ENCODE measurements at regions not wholly inside any gene's neighbourhood (a gene's known extent, or its start where the extent isn't known, plus 50 kb on each side); places are given as distances from the start of the nearest gene placed in this dataset.
A peak's percentile ranks its signal among the peaks of the same experiment; 100 is the strongest.
"Not testable (repeated sequence)": the region's sequence is repeated elsewhere in the genome, so short reads cannot be mapped to it uniquely, and the experiment has no call there.

DNA sequence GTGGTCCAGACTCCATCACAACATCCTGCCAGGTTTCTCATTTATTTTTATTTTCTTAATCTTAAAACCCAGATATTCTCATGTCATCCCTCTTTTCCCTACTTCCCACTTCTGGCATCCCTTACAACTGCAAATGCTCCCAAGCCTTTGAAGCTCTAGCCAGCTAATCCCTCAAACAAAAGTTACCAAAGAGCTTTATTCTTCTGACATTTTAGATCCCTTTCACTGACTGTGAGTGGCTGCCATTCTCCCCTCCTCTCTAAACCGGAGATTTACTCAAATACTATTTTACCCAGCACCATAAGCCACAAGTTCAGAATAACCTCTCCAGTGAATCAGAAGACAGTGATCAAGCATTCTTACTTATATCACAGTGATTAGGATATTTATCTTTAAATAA, 569.0 kb upstream of the SYT4 start:
- no peak for DNase-seq (ENCODE audit: extremely low read depth in 1 of 11, low read depth in 9 of 11, low spot score in 4 of 11)

DNA sequence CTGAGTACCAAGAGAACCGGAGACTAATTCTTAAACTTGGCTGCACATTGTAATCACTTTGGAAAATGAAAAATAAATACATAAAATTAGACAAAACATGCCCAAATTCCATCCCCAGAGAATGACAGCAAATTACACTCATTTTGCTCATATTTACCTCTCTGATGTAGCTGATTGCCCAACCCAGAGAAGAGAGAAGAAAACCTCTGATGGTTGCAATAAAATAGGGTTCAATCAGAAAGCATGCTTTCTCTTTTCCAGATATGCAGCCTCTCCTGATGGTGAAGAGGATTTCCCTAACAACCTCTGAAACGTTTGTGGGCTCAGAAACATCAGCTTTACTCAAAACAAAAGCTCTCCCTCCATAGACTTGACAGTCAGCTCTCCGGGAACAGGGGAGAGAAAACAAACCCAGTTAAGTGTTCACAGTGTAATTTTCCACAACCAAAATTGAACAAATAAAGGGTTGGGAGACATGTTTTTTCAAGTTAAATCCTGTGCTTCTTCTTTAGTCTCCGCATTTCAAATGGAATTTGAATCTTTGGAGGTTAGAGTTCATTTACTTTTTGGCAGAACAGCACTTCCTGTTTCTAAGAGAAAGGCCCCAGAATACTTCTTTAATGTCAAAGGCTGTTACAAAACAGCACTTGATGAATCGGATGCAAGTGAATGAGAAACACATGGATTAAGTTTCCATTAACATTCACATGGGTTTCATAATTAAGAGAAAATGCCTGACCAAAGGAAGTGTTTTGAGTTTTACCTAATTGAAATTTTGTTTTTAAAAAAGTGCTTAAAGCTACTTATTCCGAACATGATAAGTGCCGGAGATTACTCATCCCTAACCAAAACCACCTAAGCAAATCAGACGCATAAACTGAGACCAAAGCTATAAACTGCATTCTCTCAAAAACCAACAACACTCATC, 570.1 kb upstream of the SYT4 start:
- peak in 2 of 11 donors; percentile 42 to 46 for DNase-seq (ENCODE audit: extremely low read depth in 1 of 11, low read depth in 9 of 11, low spot score in 4 of 11)

GRCh38 chr18:43849831-43850230, 572.5 kb upstream of the SYT4 start:
- DNase-seq (ENCODE audit: extremely low read depth in 1 of 11, low read depth in 9 of 11, low spot score in 4 of 11), result not testable (repeated sequence)

GRCh38 chr18:43855376-43855775, 578.1 kb upstream of the SYT4 start:
- no peak for DNase-seq (ENCODE audit: extremely low read depth in 1 of 11, low read depth in 9 of 11, low spot score in 4 of 11)

- DNase-seq (ENCODE audit: extremely low read depth in 1 of 11, low read depth in 9 of 11, low spot score in 4 of 11), result no peak
Observed at GRCh38 chr18:43863180-43863579, 585.9 kb upstream of the SYT4 start.

DNA sequence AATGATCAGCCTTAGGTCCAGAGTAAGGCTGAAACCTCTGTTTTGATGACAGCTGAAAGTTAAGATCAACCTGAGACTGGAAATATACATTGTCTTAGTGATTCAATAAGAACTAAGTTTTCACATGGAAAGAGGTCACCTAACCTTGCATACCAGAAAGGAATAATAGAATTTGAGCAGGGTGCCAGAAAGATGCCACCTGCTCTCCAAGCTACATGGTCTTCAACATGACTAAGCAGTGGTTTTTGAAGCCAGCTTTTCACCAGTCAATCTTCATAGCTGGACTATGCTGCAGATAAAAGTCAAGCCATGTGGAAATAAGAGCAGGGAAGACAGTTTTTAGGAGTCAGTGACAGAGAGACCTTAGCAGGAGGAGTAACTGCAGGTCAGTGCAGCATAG, 589.4 kb upstream of the SYT4 start:
- no peak for DNase-seq (ENCODE audit: extremely low read depth in 1 of 11, low read depth in 9 of 11, low spot score in 4 of 11)

- DNase-seq (ENCODE audit: extremely low read depth in 1 of 11, low read depth in 9 of 11, low spot score in 4 of 11), result no peak
Observed at GRCh38 chr18:43868497-43868995, 591.3 kb upstream of the SYT4 start.

- no peak for DNase-seq (ENCODE audit: extremely low read depth in 1 of 11, low read depth in 9 of 11, low spot score in 4 of 11)
Observed at GRCh38 chr18:43869451-43870008, 592.2 kb upstream of the SYT4 start.

DNA sequence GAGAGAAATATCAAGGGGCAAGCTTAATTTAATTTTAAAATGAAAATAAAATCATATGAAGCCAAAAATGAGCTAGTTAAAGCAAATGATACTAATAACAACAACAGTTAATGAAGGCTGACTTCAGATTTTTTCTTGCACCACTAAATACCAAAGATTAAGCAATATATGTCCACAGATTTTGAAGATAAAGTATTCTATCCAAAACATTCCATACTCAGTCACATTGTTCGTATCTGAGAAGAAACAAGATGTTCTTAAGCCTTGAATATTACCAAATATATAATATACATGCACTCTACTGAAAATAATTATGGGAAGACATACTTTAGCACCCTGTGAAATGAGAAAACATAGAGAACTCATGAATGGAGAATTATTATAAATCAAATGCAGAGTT, 593.3 kb upstream of the SYT4 start:
- no peak for DNase-seq (ENCODE audit: extremely low read depth in 1 of 11, low read depth in 9 of 11, low spot score in 4 of 11)

- DNase-seq (ENCODE audit: extremely low read depth in 1 of 11, low read depth in 9 of 11, low spot score in 4 of 11), result no peak
Observed at GRCh38 chr18:43875511-43875910, 598.2 kb upstream of the SYT4 start.

- no peak for DNase-seq (ENCODE audit: extremely low read depth in 1 of 11, low read depth in 9 of 11, low spot score in 4 of 11)
Observed at GRCh38 chr18:43876286-43876685, 599.0 kb upstream of the SYT4 start.

DNA sequence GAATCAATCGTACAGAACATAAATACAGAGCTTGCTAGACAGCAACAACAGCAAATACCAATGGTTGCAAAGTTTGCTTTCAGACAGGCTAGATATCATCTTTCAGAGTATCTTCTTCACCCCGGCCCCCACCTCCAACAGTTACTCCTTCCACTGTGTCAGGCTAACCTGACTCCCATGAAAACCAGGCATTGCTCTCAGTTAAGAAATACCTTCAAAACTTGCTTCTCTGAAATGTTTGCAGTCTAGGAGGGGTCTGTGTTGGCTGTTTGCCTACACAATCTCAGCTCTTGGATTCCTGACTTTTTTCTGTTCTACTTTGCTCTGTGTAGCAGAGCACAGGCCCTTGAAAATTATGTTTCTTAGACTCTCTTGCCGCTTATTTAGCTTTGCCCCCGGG, 599.5 kb upstream of the SYT4 start:
- DNase-seq (ENCODE audit: extremely low read depth in 1 of 11, low read depth in 9 of 11, low spot score in 4 of 11), result peak in 1 of 11 donors; percentile 29

DNA sequence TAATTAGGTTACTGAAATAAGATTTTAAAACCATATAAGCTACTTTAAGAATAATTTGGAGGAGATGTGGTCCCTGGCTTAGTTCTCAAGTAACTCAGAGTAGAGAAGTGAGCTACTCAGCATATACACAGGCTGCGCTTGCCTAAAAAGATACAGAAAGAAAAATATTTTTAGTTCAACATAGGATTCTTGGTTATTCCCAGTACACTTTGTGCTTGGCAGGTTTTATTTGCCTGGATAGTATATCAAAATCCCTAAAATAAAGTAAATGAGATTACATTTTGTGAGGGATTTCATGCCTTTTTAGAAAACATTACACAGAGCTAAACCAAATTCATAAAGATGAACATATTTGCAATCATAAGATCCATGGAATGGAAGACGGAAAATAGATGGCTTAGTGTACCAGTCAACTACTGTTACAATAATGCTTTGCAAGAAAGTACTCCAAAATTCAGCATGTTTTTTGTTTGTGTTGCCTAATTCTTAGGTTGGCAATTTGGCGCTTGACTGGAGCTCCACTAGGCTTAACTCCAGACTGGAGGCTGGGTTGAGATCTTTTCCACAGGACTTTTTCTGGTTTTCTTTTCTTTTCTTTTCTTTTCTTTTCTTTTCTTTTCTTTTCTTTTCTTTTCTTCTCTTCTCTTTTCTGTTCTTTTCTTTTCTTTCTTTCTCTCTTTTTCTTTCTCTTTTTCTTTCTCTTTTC, 600.5 kb upstream of the SYT4 start:
- no peak for DNase-seq (ENCODE audit: extremely low read depth in 1 of 11, low read depth in 9 of 11, low spot score in 4 of 11)

DNA sequence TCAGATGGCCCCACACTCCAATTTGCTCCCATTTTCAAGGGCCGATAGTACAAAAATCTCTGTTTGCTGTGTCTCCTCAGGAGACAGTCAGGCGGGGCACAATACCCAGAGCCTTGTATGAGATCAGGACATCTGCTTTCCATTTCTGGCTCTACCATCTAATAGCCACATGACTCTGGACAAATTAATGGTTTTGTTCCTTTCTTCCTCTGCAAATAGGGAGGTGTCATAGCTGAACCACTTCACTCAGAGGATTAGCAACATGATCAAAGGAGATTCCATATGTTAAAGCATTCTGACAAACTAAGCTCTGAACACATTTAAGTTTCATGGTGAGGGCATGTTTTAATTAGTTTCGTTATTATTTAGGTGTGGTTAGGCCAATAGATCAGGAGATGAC, 602.1 kb upstream of the SYT4 start:
- DNase-seq (ENCODE audit: extremely low read depth in 1 of 11, low read depth in 9 of 11, low spot score in 4 of 11), result no peak

DNA sequence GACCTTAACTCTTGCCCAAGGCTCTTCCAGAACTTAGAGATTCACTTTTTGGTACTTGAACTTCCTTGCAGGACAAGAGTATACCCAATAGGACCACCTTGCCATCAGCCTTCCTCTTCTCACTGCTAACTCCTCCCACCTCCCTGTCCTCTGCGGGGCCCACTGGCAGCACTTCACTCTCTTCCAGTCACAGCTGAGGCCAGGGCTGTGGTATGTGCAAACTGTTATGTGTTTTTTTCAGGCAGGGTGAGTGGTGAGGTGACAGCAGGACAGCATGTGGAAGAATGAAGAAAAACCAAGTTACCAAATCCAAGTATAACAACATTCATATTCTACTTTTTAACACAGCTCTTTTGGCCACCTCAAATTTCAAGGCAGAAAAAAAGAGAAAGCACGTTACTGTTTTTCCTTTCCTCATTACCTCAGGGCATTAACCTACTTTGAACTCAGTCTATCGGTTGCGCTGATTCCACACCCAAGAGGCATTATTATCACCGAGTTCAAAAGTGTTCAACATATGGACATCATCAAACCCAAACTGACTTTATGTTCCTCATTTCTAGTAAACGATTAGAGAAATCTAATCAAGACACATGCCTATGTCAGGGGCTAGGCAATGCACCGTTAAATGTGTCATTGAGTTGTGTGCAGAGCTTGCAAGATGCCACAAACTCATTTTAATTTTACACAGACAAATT, 605.2 kb upstream of the SYT4 start:
- no peak for DNase-seq (ENCODE audit: extremely low read depth in 1 of 11, low read depth in 9 of 11, low spot score in 4 of 11)

DNA sequence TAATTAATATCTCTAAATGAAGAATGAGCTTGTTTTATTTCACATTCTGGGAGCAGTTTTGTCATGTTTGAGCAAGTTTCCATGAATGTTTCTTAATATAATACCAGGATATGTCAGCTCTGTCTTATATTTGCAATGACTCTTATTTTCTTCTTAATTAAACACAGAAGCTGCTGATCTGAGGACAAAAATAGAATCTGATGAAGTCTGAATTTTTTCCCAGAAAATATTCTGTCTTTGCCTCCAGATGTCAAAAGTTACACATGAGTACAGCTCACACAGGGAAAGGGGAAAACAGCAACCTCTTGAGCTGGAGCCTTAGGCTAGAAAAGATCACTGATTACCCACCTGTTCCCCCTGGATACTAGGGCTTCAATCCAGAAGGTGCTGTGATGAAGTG, 606.6 kb upstream of the SYT4 start:
- DNase-seq (ENCODE audit: extremely low read depth in 1 of 11, low read depth in 9 of 11, low spot score in 4 of 11), result no peak

- DNase-seq (ENCODE audit: extremely low read depth in 1 of 11, low read depth in 9 of 11, low spot score in 4 of 11), result no peak
Observed at GRCh38 chr18:43886341-43886740, 609.1 kb upstream of the SYT4 start.

- DNase-seq (ENCODE audit: extremely low read depth in 1 of 11, low read depth in 9 of 11, low spot score in 4 of 11), result no peak
Observed at GRCh38 chr18:43887491-43887890, 610.2 kb upstream of the SYT4 start.

GRCh38 chr18:43888598-43888997, 611.3 kb upstream of the SYT4 start:
- DNase-seq (ENCODE audit: extremely low read depth in 1 of 11, low read depth in 9 of 11, low spot score in 4 of 11), result no peak
